ENCODE measurements at regions not wholly inside any gene's neighbourhood (a gene's known extent, or its start where the extent isn't known, plus 50 kb on each side); places are given as distances from the start of the nearest gene placed in this dataset.

DNA sequence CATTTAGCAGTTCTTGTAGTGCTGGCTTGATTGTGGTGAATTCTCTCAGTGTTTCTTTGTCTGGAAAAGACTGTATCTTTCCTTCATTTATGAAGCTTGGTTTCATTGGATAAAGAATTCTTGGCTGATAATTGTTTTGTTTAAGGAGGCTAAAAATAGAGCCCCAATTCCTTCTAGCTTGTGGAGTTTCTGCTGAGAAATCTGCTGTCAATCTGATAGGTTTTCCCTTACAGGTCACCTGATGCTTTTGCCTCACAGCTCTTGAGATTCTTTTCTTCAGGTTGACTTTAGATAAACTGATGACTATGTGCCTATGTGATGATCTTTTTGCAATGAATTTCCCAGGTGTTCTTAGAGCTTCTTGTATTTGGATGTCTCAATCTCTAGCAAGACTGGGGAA, 1508.5 kb upstream of the FLRT2 start:
- TF ChIP-seq EZH2 (IDR thresholded peaks at IDR 0.05; ENCODE audit: insufficient read depth, poor library complexity, severe bottlenecking): no peak
- no peak for TF ChIP-seq EZH2phosphoT487 (IDR thresholded peaks at IDR 0.05; ENCODE audit: insufficient read depth, low read depth)
